ENCODE measurements at regions not wholly inside any gene's neighbourhood (a gene's known extent, or its start where the extent isn't known, plus 50 kb on each side); places are given as distances from the start of the nearest gene placed in this dataset.

- WGBS (ENCODE audit: low lambda C conversion rate) = under 1% methylated on average over 2 of the region's 2 CpGs
- H3K36me3 ChIP-seq (replicated peaks in 1 of 2; ENCODE audit: control insufficient read depth in 1 of 2, insufficient read depth in 2 of 2, low read length in 2 of 2) = no peaks in the 10 kb centered on the region
- no peaks in the 10 kb centered on the region for H3K27me3 ChIP-seq (ENCODE audit: control insufficient read depth in 1 of 2, insufficient read depth in 2 of 2, low read length in 2 of 2)
- in situ Hi-C loops (cut with HindIII; ENCODE audit: extremely low pct_ligation_motif_present, low pct_unique_long_range_greater_than_20kb) = no loop called here
- H3K4me2 ChIP-seq (ENCODE audit: low read depth, low read length) = no peak overlapping the region
- no peaks in the 10 kb centered on the region for H4K20me1 ChIP-seq (ENCODE audit: insufficient read depth, low read length)
- no peak overlapping the region for H2AFZ ChIP-seq (ENCODE audit: low read length)
- POLR2A ChIA-PET = no interaction called here
- TF ChIP-seq E2F5 (CRISPR knock-in tag; conservative IDR thresholded peaks at IDR 0.05) (no peak), FOXK2 (IDR thresholded peaks at IDR 0.05) (no peak), ZNF577 (CRISPR knock-in tag; IDR thresholded peaks at IDR 0.05; ENCODE audit: borderline replicate concordance, low read depth) (no peak), ZNF674 (CRISPR knock-in tag; IDR thresholded peaks at IDR 0.05; ENCODE audit: low read depth) (no peak), ZNF34 (CRISPR knock-in tag; IDR thresholded peaks at IDR 0.05; ENCODE audit: borderline replicate concordance) (no peak), ADNP (CRISPR knock-in tag; IDR thresholded peaks at IDR 0.05) (no peak), HNF4A (CRISPR knock-in tag; IDR thresholded peaks at IDR 0.05) (no peak), FOXP1 (IDR thresholded peaks at IDR 0.05) (no peak), FOXP1 (CRISPR knock-in tag; IDR thresholded peaks at IDR 0.05) (no peak), ZNF562 (CRISPR knock-in tag; IDR thresholded peaks at IDR 0.05; ENCODE audit: borderline replicate concordance) (no peak), FOSL2 (CRISPR knock-in tag; IDR thresholded peaks at IDR 0.05) (no peak), TP53 (CRISPR knock-in tag; conservative IDR thresholded peaks at IDR 0.05) (no peak), REL (CRISPR knock-in tag; conservative IDR thresholded peaks at IDR 0.05) (no peak), ZNF17 (CRISPR knock-in tag; IDR thresholded peaks at IDR 0.05) (no peak), RBFOX2 (IDR thresholded peaks at IDR 0.05; ENCODE audit: low read depth, low read length) (no peak), DNMT1 (CRISPR knock-in tag; IDR thresholded peaks at IDR 0.05) (no peak), GPBP1L1 (CRISPR knock-in tag; IDR thresholded peaks at IDR 0.05) (no peak)
- FAIRE-seq = no peak
- no peak overlapping the region for H3K27ac ChIP-seq (ENCODE audit: extremely low read length, insufficient read depth, low read length)
- no peaks in the 10 kb centered on the region for H3K79me2 ChIP-seq (ENCODE audit: insufficient read depth, low read length)
- no peak for ATAC-seq
- H3K4me1 ChIP-seq (ENCODE audit: insufficient read depth, low read length) = no peaks in the 10 kb centered on the region
- H3K9ac ChIP-seq (ENCODE audit: insufficient read depth, low read depth, low read length) = no peak overlapping the region
- CTCF ChIA-PET (ENCODE audit: low intra/inter-chr PET ratio, low total read pairs) = no interaction called here
- intact Hi-C loops (cut with micrococcal nuclease; ENCODE audit: unreplicated experiment) = no loop called here
- BruUV-seq (replicated peaks) = no TSS peak
- no peak overlapping the region for H3K4me3 ChIP-seq (replicated peaks in 1 of 3; ENCODE audit: insufficient read depth in 1 of 3, low read depth in 2 of 3, low read length in 3 of 3)
- no peak for DNase-seq (ENCODE audit: low spot score)
- no peaks in the 10 kb centered on the region for H3K9me3 ChIP-seq (ENCODE audit: low read length)
Measured at GRCh38 chr9:13556656-13557055, 277.2 kb upstream of the MPDZ start.
